Naive thymus-derived CD8-positive, alpha-beta T cell (primary cell): ENCODE measurements at regions not wholly inside any gene's neighbourhood (a gene's known extent, or its start where the extent isn't known, plus 50 kb on each side); places are given as distances from the start of the nearest gene placed in this dataset.

Experiments used
- ATAC-seq, 2 donors: fragments of 150-1000 bp; cut with Tn5 transposase in 1 of 2; sonication (Bioruptor Pico), chemical (Tn5 transposase) in 1 of 2; 1 replicate in 1 of 2; 2 replicates in 1 of 2; pipeline ENCODE4 v1.10.0; 2021; ENCODE audit warnings: mild to moderate bottlenecking in 2 of 2, moderate library complexity in 2 of 2
- POLR2A ChIA-PET: fragments of 350-600 bp; sonication (Branson Sonifier 250); formaldehyde crosslinking; loops from one replicate; lab custom pipeline; 2021; ENCODE audit warnings: antibody characterized with exemption; lab: Charles Lee
- DNase-seq, 10 donors: peaks; one replicate each; pipeline versions ENCODE4 v3.0.0 to v3.0.0-alpha.2; 2020 to 2022
- H3K27ac Mint-ChIP-seq, 10 donors: one replicate each; pipeline ENCODE4 v1.8.0; 2020 to 2022; ENCODE audit warnings: mild to moderate bottlenecking in 10 of 10, mixed read lengths in 10 of 10, moderate library complexity in 4 of 10, inconsistent platforms in 1 of 10
- H3K27me3 Mint-ChIP-seq, 5 donors: one replicate each; pipeline ENCODE4 v1.8.0; 2021 to 2022; ENCODE audit warnings: mixed read lengths in 5 of 5
- H3K36me3 Mint-ChIP-seq, 3 donors: one replicate each; pipeline ENCODE4 v1.8.0; 2020 to 2022; ENCODE audit warnings: mixed read lengths in 3 of 3, mild to moderate bottlenecking in 2 of 3, inconsistent platforms in 1 of 3
- H3K4me1 Mint-ChIP-seq, 4 donors: one replicate each; pipeline ENCODE4 v1.8.0; 2021 to 2022; ENCODE audit warnings: mixed read lengths in 4 of 4
- H3K4me3 Mint-ChIP-seq, 10 donors: one replicate each; pipeline ENCODE4 v1.8.0; 2020 to 2022; ENCODE audit warnings: mild to moderate bottlenecking in 10 of 10, mixed read lengths in 10 of 10, moderate library complexity in 6 of 10, inconsistent platforms in 1 of 10
- H3K9me3 Mint-ChIP-seq, 9 donors: one replicate each; pipeline ENCODE4 v1.8.0; 2020 to 2022; ENCODE audit warnings: mixed read lengths in 9 of 9, mild to moderate bottlenecking in 3 of 9, inconsistent platforms in 1 of 9, moderate library complexity in 1 of 9

DNA sequence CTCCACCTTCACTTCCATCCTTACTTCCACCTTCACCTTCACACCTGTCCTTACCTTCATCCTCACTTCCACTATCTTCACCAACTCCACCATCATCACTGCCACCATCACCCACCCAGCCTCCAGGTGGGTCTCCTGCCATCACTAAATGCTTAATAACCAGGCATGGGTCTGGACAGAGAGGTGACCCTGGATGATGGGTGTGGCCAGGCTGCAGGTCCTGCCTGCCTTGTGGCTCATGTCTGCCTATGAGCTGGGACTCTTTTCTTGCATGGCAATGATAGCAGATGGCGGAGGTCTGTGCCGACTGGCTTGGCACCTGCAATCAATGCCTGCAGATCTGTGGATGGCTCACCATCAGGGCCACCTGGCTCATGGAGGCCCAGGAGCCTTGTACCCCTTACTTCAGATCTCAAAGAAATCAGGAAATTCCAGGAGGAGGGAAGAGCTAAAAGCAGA is 60.1 kb upstream of the ELN start:
- H3K4me3 Mint-ChIP-seq: no peak overlapping the region
- POLR2A ChIA-PET: interaction anchor here (0.5 kb wide), 1 partner anchor 186 kb away, joined by 3 read pairs; no protein-coding TSS in a partner anchor
- DNase-seq: no peak

GRCh38 chr7:73968487-73968886 is 59.5 kb upstream of the ELN start:
- Mint-ChIP-seq H3K27me3 (peaks cover 0 to 15% (median 12%) of the 10 kb centered on the region in 5 donors), H3K4me3 (no peak overlapping the region), H3K9me3 (peaks cover 2 to 20% (median 11%) of the 10 kb centered on the region in 9 donors), H3K4me1 (no peaks in the 10 kb centered on the region), H3K27ac (no peak overlapping the region), H3K36me3 (peaks cover 0 to 11% (median 5%) of the 10 kb centered on the region in 3 donors)
- DNase-seq (no peak), ATAC-seq (no peak)
- POLR2A ChIA-PET: no interaction called here

More for the DNA sequence above, 60.1 kb upstream of the ELN start:
- H3K4me1 Mint-ChIP-seq: no peaks in the 10 kb centered on the region
- H3K9me3 Mint-ChIP-seq: peaks cover 3 to 25% (median 17%) of the 10 kb centered on the region in 9 donors
- H3K36me3 Mint-ChIP-seq: peaks cover 0 to 16% (median 9%) of the 10 kb centered on the region in 3 donors
- no peak for ATAC-seq
- H3K27me3 Mint-ChIP-seq: peaks cover 0 to 15% (median 10%) of the 10 kb centered on the region in 5 donors
- H3K27ac Mint-ChIP-seq: no peak overlapping the region

DNA sequence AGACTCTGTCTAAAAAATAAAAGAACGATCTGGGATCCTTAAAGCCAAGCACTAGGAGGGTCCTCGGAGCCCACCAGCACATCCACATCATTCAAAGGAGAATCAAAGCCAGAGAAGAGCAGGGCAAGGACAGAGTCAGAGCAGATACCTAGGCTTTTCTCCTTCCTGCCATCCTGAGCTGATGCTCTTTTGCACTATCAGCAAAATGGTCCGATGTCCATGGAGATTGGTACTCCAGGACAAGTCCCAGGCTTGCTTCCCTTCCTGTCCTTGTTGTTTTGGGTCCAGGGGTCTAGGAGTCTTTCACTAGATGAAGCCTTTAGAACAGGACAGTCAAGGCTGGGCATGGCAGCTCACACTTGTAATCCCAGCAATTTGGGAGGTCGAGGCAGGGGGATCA is 58.0 kb upstream of the ELN start:
- H3K27ac Mint-ChIP-seq: no peak overlapping the region
- H3K4me3 Mint-ChIP-seq: no peak overlapping the region
- H3K9me3 Mint-ChIP-seq: peaks cover 0 to 8% (median 0%) of the 10 kb centered on the region in 9 donors
- no peaks in the 10 kb centered on the region for H3K4me1 Mint-ChIP-seq
- ATAC-seq (no peak), DNase-seq (no peak)
- no peaks in the 10 kb centered on the region for H3K36me3 Mint-ChIP-seq
- peaks cover 0 to 25% (median 17%) of the 10 kb centered on the region in 5 donors for H3K27me3 Mint-ChIP-seq
- POLR2A ChIA-PET: no interaction called here

DNA sequence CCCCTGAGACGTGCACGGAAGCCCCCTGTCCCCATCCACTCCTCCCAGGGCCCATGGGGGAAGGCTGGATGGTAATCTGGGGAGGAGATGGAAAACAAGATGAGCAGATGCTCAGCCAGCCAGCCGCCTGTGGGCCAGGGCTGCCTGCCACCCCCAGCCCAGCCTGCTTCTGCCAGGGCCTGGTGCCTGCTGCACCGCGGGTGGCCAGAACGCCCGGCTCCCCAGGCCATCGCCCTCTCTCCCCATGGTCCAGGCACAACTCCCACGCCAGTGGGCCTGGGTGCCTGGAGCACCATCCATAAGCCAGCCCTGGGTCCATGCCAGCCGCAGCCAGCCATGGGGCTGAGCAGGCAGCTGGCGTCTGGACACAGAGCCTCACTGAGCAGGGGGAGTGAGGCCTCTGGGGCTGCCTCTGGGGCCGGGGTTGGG is 57.2 kb upstream of the ELN start:
- DNase-seq (no peak), ATAC-seq (no peak)
- Mint-ChIP-seq H3K9me3 (peaks cover 0 to 8% (median 0%) of the 10 kb centered on the region in 9 donors), H3K4me1 (no peaks in the 10 kb centered on the region), H3K36me3 (no peaks in the 10 kb centered on the region), H3K4me3 (no peak overlapping the region), H3K27ac (no peak overlapping the region), H3K27me3 (peaks cover 0 to 32% (median 19%) of the 10 kb centered on the region in 5 donors)
- POLR2A ChIA-PET: no interaction called here

DNA sequence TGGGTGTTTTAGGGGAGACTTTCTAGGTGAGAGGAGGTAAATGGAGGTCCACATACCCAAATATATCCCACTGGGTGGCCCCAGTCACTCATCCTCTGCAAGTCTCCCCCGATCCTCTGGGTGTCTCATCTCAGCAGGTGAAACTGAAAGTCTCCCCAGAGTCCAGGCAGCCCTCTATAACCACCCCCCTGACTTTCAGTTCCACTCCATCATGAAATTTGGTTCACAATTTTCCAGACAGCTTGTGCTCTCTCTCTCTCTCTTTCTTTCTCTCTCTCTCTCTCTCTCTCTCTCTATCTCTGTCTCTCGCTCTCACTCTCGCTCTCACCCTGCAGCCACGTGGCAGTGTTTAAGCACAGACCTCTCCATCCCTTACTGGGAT is 56.7 kb upstream of the ELN start:
- Mint-ChIP-seq H3K4me3 (no peak overlapping the region), H3K4me1 (no peaks in the 10 kb centered on the region), H3K27ac (no peak overlapping the region), H3K27me3 (peaks cover 0 to 32% (median 19%) of the 10 kb centered on the region in 5 donors), H3K36me3 (no peaks in the 10 kb centered on the region), H3K9me3 (peaks cover 0 to 8% (median 0%) of the 10 kb centered on the region in 9 donors)
- DNase-seq (no peak), ATAC-seq (no peak)
- POLR2A ChIA-PET: no interaction called here

GRCh38 chr7:73971704-73972341 is 56.1 kb upstream of the ELN start:
- Mint-ChIP-seq H3K4me3 (no peak overlapping the region), H3K4me1 (no peaks in the 10 kb centered on the region)

GRCh38 chr7:73972614-73973013 is 55.4 kb upstream of the ELN start:
- Mint-ChIP-seq H3K27ac (no peak overlapping the region), H3K4me3 (no peak overlapping the region), H3K36me3 (no peaks in the 10 kb centered on the region), H3K4me1 (no peaks in the 10 kb centered on the region), H3K27me3 (peaks cover 0 to 32% (median 19%) of the 10 kb centered on the region in 5 donors), H3K9me3 (peaks cover 0 to 3% (median 0%) of the 10 kb centered on the region in 9 donors)
- DNase-seq: no peak
- ATAC-seq: no peak
- POLR2A ChIA-PET: no interaction called here

More at GRCh38 chr7:73971704-73972341, 56.1 kb upstream of the ELN start:
- Mint-ChIP-seq H3K27me3 (peaks cover 0 to 32% (median 19%) of the 10 kb centered on the region in 5 donors), H3K27ac (peak overlapping the region in 1 of 10 donors; percentile 15), H3K36me3 (no peaks in the 10 kb centered on the region), H3K9me3 (peaks cover 0 to 8% (median 0%) of the 10 kb centered on the region in 9 donors)
- ATAC-seq (no peak), DNase-seq (no peak)
- POLR2A ChIA-PET: no interaction called here

DNA sequence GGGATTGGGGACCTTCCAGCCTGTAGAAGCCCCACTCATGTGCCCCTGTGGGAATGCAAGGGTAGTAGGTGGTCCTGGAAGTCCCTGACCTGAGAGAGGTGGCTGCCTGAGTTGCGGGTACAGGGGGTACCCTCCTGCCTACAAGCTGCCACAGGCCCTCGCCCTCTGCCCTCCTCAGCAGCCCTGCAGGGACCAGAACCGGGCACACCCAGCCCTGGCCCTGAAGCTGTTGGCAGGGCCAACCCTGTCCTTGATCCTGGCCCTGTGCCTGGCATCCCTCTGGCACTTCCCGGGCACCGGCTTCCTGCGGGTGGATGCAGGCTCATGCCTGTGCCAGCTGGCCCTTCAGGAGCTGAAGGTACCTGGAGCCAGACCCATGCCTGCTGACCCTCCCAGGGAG is 54.9 kb upstream of the ELN start:
- no peak overlapping the region for H3K27ac Mint-ChIP-seq
- no peak overlapping the region for H3K4me3 Mint-ChIP-seq
- peaks cover 0 to 32% (median 22%) of the 10 kb centered on the region in 5 donors for H3K27me3 Mint-ChIP-seq
- no peaks in the 10 kb centered on the region for H3K36me3 Mint-ChIP-seq
- DNase-seq: no peak
- no peaks in the 10 kb centered on the region for H3K4me1 Mint-ChIP-seq
- no peak for ATAC-seq
- POLR2A ChIA-PET: no interaction called here
- peaks cover 0 to 2% (median 0%) of the 10 kb centered on the region in 9 donors for H3K9me3 Mint-ChIP-seq

- no peak overlapping the region for H3K4me3 Mint-ChIP-seq
These were observed 53.6 kb upstream of the ELN start for GRCh38 chr7:73974101-73974947.

DNA sequence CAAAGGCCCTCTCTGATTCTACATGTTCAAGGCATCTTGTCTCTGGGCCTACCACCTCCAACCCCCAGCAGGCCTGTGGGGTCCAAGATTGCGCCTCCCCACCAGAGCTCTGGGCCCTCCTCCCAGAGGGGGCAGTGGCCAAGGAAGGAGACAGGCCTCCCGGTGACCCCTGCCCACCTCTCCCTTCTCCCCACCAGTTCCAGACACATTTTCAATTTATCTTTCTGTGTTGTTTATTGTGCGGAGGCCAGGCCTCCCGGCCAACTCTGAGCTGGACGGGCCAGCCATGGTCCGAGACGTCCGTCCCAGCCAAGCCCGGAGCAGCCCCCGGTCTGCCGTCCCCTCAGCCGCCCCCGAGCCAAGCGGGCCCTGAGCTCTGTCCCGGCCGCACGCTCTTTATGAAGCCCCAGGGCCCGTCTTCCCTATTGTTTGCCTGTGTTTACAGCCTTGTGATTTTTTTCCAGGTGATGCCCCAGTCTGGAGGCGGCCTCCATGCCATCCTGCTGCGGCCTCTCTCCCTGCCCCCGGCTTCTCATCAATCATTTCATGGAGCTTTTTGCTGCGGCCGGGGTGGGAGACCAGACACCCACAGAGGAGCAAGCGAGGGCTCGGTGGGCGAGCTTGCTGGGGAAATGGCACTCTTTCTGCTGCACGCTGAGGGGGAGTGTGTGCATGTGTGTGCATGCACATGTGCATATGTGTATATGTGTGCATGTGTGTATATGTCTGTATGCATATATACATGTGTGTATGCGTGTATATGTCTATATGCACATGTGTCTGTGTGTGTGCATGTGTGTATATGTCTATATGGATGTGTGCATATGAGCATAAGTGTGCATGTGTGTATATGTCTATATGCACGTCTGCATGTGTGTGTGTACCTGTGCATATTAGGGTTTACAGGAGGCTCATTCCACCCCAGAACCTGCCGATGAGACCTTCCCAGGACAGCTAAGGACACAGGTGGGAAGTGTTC is 52.7 kb upstream of the ELN start:
- H3K4me3 Mint-ChIP-seq: no peak overlapping the region
- no peak for ATAC-seq
- DNase-seq: peak in 1 of 10 donors; percentile 4
- peaks cover 3 to 32% (median 26%) of the 10 kb centered on the region in 5 donors for H3K27me3 Mint-ChIP-seq
- peaks cover 0 to 3% (median 0%) of the 10 kb centered on the region in 4 donors for H3K4me1 Mint-ChIP-seq
- peaks cover 0 to 2% (median 0%) of the 10 kb centered on the region in 9 donors for H3K9me3 Mint-ChIP-seq
- POLR2A ChIA-PET: no interaction called here
- no peaks in the 10 kb centered on the region for H3K36me3 Mint-ChIP-seq
- peak overlapping the region in 1 of 10 donors; percentile 46 for H3K27ac Mint-ChIP-seq

More at GRCh38 chr7:73974101-73974947, 53.6 kb upstream of the ELN start:
- POLR2A ChIA-PET: no interaction called here
- no peak for ATAC-seq
- peaks cover 0 to 32% (median 22%) of the 10 kb centered on the region in 5 donors for H3K27me3 Mint-ChIP-seq
- no peak for DNase-seq
- H3K36me3 Mint-ChIP-seq: no peaks in the 10 kb centered on the region
- no peak overlapping the region for H3K27ac Mint-ChIP-seq
- H3K4me1 Mint-ChIP-seq: peaks cover 0 to 3% (median 0%) of the 10 kb centered on the region in 4 donors
- H3K9me3 Mint-ChIP-seq: peaks cover 0 to 2% (median 0%) of the 10 kb centered on the region in 9 donors

GRCh38 chr7:73976761-73977618 is 51.0 kb upstream of the ELN start:
- Mint-ChIP-seq H3K27ac (no peak overlapping the region), H3K4me1 (peaks cover 0 to 3% (median 0%) of the 10 kb centered on the region in 4 donors), H3K27me3 (peaks cover 3 to 26% (median 23%) of the 10 kb centered on the region in 5 donors), H3K9me3 (peaks cover 0 to 2% (median 0%) of the 10 kb centered on the region in 9 donors), H3K4me3 (no peak overlapping the region), H3K36me3 (no peaks in the 10 kb centered on the region)
- DNase-seq: peak in 1 of 10 donors; percentile 2
- POLR2A ChIA-PET: no interaction called here
- no peak for ATAC-seq
